ENCODE measurements at regions not wholly inside any gene's neighbourhood (a gene's known extent, or its start where the extent isn't known, plus 50 kb on each side); places are given as distances from the start of the nearest gene placed in this dataset.

DNA sequence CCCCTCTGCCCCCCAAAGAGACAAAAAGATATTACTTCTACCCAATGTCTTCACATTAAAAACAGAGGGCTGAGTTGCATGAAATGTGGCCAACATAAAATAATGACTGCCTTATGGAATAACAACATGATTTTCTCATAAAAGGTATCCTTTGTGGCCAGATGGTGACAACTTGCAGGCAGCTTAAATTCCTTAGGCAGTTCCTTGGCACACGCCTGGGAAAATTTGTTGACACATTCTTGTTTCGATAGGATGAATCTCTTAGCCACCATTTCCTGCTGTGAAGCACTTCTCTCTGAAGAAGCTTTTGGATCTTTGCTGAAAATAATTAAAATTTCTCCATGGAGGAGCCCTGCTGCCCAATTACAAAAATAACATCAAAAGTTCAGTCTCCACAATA is 109.0 kb upstream of the COL21A1 start:
- intact Hi-C loops (cut with DNase I) = loop anchor here (5.0 to 10.0 kb wide), 2 partner anchors 236 to 348 kb away; no protein-coding TSS in a partner anchor

DNA sequence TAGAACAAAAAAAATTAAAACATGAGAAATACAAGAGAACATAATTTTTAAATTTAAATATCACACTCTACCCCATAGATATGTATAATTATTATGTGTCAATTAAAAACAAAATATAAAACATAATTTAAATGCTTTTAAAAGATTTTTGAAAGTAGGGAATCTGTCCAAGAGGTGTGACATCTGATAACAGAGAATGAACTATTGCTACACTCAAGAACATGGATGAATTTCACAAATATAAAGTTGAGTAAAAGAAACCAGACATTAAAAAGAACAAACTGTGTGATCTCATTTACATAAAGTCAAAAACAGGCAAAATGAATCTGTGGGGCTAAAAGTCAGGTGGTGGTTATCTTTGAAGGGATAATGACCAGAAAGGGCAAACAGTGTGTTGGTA is 106.5 kb upstream of the COL21A1 start:
- intact Hi-C loops (cut with DNase I) = loop anchor here in 1 of 2 donors (10.0 kb wide), 1 partner anchor 351 kb away; no protein-coding TSS in a partner anchor
- no peak for DNase-seq (ENCODE audit: low spot score)

More for the DNA sequence above, 109.0 kb upstream of the COL21A1 start:
- no peak for DNase-seq (ENCODE audit: low spot score)

DNA sequence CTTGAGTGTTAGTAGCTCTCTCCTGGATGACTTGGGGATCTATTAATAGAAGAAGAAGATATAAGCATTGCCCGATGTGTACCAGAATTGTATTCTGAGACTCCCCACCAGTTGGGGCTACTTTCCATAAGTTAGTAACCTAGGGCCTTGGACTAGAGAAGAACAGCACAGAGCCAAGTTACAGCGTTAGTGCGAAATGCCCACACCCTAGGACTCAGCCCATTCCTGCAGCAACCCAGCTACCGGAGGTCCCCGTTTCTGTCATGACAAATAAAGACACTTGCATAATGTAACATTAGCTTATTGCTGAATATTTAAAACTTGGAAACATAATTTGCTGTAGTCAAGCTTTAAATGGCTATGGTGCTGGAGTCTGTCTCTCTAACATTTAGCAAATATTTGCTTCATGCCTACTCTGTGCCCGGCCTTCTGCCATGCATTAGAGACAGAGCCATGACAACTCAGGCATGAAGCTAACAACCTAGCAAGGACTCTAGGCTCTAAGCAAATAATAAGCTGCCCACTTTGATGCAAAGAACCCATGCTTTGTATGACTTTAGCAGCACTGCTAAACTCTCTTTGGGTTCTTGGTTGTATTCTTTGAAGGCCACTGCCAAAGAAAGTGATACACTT is 103.4 kb upstream of the COL21A1 start:
- no peak for DNase-seq (ENCODE audit: low spot score)
- intact Hi-C loops (cut with DNase I) = loop anchor here in 1 of 2 donors (10.0 kb wide), 1 partner anchor 354 kb away; no protein-coding TSS in a partner anchor

- intact Hi-C loops (cut with DNase I) = loop anchor here in 1 of 2 donors (10.0 kb wide), 1 partner anchor 766 kb away; no protein-coding TSS in a partner anchor
Observed at GRCh38 chr6:56349194-56349593, 101.8 kb upstream of the COL21A1 start.

GRCh38 chr6:56348578-56348977 is 101.2 kb upstream of the COL21A1 start:
- intact Hi-C loops (cut with DNase I) = loop anchor here in 1 of 2 donors (10.0 kb wide), 1 partner anchor 766 kb away; no protein-coding TSS in a partner anchor

More at GRCh38 chr6:56349194-56349593, 101.8 kb upstream of the COL21A1 start:
- no peak for DNase-seq (ENCODE audit: low spot score)

DNA sequence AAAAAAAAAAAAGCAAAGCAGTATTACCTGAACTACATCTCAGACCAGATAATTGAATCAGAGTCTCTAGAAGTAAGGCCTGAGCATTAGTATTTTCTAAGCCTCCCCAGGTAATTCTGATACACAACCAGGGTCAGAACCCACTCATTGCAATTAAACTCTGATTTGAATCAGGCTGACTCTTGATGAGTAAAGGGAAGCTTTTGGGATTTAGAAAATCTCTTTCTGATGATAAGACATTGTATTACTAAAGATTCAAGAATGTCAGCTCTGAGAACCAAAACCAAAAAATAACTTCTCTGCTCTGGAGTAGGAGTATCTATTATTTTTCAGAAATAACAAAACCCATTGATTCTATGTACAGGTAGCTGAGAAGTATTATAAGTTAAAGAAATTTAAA is 100.1 kb upstream of the COL21A1 start:
- no peak for DNase-seq (ENCODE audit: low spot score)
- intact Hi-C loops (cut with DNase I) = loop anchor here in 1 of 2 donors (10.0 kb wide), 1 partner anchor 767 kb away; no protein-coding TSS in a partner anchor

More at GRCh38 chr6:56348578-56348977, 101.2 kb upstream of the COL21A1 start:
- DNase-seq (ENCODE audit: low spot score) = no peak

DNA sequence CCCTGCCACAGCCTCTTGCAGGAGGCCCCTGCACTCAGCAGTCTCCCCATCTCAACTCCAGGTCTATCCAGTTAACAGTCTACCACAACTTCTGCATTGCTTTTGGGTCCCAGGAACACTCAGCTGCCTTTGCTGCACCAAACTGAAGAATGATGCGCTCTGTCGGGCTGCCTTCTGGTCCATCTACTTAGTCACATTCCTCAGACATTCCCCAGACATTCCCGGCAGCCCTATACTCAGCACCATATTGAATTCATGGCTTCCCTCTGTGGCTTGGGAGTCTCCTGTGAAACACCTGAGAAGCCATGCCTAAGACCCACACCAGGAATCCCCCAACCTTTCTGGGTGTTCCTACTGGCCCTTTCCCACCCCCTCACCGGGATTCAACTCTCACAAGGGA is 99.6 kb upstream of the COL21A1 start:
- DNase-seq (ENCODE audit: low spot score) = no peak
- intact Hi-C loops (cut with DNase I) = loop anchor here in 1 of 2 donors (10.0 kb wide), 1 partner anchor 768 kb away; no protein-coding TSS in a partner anchor

DNA sequence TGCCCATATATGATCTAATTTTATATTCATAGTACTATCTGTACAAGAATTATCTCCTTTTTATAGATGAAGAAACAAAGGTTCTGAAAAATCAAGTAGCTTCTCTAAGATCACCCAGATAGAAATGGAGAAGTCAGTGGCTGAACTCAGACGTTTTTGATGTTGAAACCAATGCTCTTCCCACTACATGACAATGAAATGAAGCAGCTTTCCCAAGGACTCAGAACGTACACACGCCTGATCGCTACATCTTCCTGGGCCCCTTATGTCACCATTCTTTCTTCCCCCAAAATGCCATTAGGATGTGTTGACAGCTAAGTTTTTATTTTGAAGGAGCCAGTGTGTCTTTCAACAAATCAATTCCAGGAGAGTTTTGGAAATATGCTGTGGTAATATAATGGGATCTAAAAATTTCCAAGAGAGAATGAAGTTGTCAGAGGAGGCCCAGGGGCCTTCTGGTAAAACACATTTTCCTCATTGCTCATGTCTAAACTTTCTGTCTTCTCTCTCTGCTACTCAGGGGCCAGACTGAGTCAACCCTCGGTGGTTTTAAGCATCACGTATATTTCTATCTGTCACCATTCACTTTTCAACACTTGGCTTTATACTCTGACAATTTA is 98.1 kb upstream of the COL21A1 start:
- intact Hi-C loops (cut with DNase I) = loop anchor here in 1 of 2 donors (10.0 kb wide), 1 partner anchor 769 kb away; no protein-coding TSS in a partner anchor
- DNase-seq (ENCODE audit: low spot score) = no peak

GRCh38 chr6:56343295-56343694 is 95.9 kb upstream of the COL21A1 start:
- intact Hi-C loops (cut with DNase I) = loop anchor here in 1 of 2 donors (10.0 kb wide), 1 partner anchor 772 kb away; no protein-coding TSS in a partner anchor
- DNase-seq (ENCODE audit: low spot score) = no peak

- no peak for DNase-seq (ENCODE audit: low spot score)
- intact Hi-C loops (cut with DNase I) = no loop called here
Observed at GRCh38 chr6:56339524-56339923, 92.1 kb upstream of the COL21A1 start.

DNA sequence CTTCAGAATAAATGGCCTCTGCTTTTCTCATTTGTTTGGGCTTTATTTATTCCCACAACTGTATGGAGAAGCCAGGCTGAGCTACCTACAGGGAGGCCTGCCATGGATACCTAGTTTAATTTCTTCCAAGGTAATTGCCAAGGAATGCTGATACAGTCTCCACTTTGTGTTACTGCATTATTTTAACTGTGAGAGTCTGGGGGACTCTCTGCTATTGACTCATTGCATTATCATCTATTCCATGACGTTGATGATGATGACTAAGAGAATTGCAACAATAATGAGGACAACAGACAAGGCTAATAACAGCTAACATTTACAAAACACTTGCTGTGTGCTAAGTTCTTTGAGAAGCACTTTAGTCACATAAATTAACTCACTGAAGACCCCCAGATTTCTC is 88.3 kb upstream of the COL21A1 start:
- no peak for DNase-seq (ENCODE audit: low spot score)

DNA sequence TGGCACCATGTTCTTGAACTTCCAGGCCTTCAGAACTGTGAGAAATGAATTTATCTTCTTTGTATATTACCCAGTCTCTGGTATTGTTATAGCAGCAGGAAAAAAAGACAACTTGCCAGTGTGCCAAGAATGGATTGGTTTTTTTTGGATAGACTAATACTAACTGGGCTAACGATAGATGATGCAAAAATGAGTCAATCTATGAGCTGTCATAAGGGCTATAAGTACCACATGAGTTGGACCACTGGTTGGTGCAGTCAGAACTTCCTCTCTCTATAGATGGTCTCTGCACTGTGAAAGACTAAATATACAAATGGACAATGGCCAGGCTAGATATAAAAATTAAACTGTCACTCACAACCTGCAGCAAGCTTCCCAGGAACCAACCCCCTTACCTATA is 87.6 kb upstream of the COL21A1 start:
- intact Hi-C loops (cut with DNase I) = no loop called here

More for the DNA sequence above, 88.3 kb upstream of the COL21A1 start:
- intact Hi-C loops (cut with DNase I) = no loop called here

DNA sequence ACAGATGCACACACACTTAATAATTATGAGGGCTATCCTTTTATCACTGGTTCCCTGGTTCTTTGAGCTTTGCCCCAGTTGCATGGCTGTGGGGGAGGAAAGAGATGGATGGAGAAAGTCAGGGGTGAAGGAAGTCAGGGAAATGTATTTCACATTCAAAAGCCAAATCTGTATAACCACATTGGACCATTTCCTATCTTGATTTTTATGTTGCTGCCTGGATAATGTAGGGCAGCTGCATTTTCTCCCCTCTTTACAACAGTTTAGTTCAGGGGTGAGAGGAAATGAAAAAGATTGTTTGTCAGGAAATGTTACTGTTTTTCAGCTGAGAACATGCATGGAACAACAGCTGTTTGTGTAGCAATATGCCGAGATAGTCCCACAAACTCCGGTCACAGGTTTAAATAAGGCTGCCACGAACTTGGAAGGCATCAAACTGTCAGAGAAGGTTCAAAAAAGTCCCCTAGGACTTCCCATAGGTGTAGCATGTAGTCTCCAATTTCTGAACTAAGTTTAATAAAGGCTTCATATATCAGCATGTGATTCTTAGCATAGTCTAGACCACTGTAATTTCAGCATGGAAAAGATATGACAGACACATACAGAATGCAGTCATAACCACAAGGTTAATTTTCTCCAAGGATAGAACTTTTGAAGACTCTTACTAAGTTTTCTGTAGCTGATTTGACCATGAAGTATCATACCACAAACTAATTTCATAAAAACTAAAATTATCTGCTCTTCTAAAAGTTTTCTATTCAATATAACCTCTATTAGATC is 82.1 kb upstream of the COL21A1 start:
- intact Hi-C loops (cut with DNase I) = no loop called here
- DNase-seq (ENCODE audit: low spot score) = no peak

More for the DNA sequence above, 87.6 kb upstream of the COL21A1 start:
- DNase-seq (ENCODE audit: low spot score) = no peak

DNA sequence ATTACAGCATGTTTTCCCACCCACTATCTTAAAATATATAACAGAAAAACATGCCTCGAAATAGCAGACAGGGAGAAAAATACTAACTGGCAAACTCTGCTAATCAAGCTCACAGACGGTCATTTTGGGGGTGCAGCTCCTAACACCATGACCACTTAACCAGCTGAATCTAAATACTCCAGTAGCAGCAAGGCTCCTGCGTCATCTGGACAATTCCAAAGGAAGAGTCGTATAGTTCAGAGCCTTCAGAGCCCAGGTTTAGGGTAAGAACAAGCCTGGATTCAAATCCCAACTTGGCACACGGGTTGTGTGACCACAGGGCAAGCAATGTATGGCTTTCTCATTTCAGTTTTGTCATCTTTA is 81.3 kb upstream of the COL21A1 start:
- DNase-seq (ENCODE audit: low spot score) = no peak
- intact Hi-C loops (cut with DNase I) = no loop called here

DNA sequence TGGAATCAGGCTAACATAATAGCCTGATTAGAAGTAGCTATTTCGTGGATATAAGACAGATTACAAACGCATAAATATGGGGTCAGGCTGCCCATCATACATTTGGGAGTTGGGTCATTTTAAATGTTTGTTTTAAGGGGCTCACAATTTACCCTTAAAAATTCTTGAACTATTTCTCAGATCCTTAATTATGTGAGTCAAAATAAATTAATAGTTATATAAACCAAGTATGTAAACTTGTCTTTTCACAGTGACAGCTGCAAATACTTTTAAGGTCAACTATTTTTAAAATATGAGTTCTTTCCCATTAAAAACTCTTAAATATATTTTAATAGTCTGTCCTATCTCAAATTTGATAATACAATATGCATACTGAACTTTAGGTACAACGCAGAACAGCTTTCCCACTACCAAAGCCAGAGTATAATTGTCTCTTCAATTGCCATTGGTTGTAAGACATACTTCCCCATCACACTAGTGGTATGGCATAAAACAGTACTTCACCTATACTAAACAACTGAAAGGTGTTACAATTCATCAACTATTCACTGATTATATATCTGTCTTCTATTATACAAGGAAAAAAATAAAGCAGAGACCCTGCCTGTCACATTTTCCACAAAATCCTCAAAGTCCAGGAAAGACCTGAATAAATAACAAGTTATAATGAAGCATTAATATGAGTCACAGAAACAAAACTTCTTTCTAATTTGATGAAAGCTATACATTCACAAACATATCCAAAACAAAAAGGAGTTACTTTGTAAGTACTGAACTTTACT is 80.8 kb upstream of the COL21A1 start:
- intact Hi-C loops (cut with DNase I) = no loop called here
- no peak for DNase-seq (ENCODE audit: low spot score)

DNA sequence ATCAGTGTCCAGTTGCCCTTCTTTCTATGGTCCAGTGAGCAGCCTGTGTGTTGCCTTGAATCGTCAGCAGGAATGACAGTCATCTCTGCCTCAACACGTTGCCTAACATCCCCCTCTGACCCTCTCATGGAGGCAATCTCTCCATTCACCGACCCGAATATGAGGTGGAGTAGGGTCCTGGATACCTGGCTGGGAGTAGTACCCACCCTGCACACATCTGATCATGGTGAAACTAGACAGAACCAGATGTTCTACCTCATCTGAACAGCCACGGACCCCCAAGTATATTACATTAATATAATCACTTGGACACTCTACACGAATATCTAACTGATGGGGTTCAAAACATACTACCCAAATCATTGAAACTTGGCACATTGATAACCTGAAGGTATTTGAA is 77.0 kb upstream of the COL21A1 start:
- DNase-seq (ENCODE audit: low spot score) = no peak
- intact Hi-C loops (cut with DNase I) = no loop called here

- intact Hi-C loops (cut with DNase I) = no loop called here
- DNase-seq (ENCODE audit: low spot score) = no peak
Observed at GRCh38 chr6:56318851-56319250, 71.5 kb upstream of the COL21A1 start.

DNA sequence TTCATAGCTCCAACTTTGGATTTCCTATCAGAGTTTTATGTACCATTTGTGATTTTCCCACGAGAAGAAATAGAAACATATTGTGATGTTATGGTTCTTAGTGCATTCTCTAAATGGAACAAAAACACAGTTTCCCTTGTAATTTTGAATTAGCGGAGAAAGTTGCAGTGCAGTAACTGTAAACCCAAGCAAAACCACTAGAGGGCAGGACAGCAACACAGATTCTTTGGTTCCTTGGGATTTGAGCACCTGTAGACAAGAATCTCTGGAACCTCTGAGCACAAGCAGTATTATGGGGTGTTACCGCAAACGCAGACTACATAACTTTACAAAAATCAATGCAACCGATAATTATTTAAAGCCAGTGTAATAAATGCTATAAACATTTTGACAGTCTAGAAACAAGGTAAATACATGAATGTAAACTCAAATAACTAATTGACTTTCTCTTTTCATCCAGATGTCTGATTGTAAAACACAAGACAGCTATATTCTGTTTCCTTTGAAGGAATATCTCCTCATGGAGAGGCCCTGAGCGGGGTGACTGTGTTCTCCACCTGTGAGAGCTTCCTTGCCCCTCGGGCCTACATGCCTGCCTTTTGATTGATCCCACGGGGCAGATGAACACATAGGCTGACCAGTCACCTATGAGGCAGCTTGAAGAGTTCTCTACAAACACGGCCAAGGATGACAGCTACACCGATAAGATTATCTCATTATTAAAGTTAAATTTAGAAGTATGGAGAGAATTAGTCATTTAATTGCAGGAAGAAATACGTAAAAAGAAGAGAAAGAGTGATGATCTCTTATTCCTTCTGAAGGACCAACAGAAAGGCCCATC is 67.5 kb upstream of the COL21A1 start:
- intact Hi-C loops (cut with DNase I) = no loop called here
- no peak for DNase-seq (ENCODE audit: low spot score)
